ENCODE measurements at regions not wholly inside any gene's neighbourhood (a gene's known extent, or its start where the extent isn't known, plus 50 kb on each side); places are given as distances from the start of the nearest gene placed in this dataset.

- TF ChIP-seq, protein P1, sequence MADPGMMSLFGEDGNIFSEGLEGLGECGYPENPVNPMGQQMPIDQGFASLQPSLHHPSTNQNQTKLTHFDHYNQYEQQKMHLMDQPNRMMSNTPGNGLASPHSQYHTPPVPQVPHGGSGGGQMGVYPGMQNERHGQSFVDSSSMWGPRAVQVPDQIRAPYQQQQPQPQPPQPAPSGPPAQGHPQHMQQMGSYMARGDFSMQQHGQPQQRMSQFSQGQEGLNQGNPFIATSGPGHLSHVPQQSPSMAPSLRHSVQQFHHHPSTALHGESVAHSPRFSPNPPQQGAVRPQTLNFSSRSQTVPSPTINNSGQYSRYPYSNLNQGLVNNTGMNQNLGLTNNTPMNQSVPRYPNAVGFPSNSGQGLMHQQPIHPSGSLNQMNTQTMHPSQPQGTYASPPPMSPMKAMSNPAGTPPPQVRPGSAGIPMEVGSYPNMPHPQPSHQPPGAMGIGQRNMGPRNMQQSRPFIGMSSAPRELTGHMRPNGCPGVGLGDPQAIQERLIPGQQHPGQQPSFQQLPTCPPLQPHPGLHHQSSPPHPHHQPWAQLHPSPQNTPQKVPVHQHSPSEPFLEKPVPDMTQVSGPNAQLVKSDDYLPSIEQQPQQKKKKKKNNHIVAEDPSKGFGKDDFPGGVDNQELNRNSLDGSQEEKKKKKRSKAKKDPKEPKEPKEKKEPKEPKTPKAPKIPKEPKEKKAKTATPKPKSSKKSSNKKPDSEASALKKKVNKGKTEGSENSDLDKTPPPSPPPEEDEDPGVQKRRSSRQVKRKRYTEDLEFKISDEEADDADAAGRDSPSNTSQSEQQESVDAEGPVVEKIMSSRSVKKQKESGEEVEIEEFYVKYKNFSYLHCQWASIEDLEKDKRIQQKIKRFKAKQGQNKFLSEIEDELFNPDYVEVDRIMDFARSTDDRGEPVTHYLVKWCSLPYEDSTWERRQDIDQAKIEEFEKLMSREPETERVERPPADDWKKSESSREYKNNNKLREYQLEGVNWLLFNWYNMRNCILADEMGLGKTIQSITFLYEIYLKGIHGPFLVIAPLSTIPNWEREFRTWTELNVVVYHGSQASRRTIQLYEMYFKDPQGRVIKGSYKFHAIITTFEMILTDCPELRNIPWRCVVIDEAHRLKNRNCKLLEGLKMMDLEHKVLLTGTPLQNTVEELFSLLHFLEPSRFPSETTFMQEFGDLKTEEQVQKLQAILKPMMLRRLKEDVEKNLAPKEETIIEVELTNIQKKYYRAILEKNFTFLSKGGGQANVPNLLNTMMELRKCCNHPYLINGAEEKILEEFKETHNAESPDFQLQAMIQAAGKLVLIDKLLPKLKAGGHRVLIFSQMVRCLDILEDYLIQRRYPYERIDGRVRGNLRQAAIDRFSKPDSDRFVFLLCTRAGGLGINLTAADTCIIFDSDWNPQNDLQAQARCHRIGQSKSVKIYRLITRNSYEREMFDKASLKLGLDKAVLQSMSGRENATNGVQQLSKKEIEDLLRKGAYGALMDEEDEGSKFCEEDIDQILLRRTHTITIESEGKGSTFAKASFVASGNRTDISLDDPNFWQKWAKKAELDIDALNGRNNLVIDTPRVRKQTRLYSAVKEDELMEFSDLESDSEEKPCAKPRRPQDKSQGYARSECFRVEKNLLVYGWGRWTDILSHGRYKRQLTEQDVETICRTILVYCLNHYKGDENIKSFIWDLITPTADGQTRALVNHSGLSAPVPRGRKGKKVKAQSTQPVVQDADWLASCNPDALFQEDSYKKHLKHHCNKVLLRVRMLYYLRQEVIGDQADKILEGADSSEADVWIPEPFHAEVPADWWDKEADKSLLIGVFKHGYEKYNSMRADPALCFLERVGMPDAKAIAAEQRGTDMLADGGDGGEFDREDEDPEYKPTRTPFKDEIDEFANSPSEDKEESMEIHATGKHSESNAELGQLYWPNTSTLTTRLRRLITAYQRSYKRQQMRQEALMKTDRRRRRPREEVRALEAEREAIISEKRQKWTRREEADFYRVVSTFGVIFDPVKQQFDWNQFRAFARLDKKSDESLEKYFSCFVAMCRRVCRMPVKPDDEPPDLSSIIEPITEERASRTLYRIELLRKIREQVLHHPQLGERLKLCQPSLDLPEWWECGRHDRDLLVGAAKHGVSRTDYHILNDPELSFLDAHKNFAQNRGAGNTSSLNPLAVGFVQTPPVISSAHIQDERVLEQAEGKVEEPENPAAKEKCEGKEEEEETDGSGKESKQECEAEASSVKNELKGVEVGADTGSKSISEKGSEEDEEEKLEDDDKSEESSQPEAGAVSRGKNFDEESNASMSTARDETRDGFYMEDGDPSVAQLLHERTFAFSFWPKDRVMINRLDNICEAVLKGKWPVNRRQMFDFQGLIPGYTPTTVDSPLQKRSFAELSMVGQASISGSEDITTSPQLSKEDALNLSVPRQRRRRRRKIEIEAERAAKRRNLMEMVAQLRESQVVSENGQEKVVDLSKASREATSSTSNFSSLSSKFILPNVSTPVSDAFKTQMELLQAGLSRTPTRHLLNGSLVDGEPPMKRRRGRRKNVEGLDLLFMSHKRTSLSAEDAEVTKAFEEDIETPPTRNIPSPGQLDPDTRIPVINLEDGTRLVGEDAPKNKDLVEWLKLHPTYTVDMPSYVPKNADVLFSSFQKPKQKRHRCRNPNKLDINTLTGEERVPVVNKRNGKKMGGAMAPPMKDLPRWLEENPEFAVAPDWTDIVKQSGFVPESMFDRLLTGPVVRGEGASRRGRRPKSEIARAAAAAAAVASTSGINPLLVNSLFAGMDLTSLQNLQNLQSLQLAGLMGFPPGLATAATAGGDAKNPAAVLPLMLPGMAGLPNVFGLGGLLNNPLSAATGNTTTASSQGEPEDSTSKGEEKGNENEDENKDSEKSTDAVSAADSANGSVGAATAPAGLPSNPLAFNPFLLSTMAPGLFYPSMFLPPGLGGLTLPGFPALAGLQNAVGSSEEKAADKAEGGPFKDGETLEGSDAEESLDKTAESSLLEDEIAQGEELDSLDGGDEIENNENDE (IDR thresholded peaks at IDR 0.05; ENCODE audit: insufficient replicate concordance, low read length), result no peak
- TF ChIP-seq EGR1 (IDR thresholded peaks at IDR 0.05; ENCODE audit: borderline replicate concordance, low read depth, low read length) (no peak), HDAC2 (IDR thresholded peaks at IDR 0.05; ENCODE audit: borderline replicate concordance in 1 of 2, low read depth in 2 of 2, low read length in 2 of 2) (no peak), HDAC6 (IDR thresholded peaks at IDR 0.05; ENCODE audit: low read depth, low read length) (no peak), SIRT6 (IDR thresholded peaks at IDR 0.05; ENCODE audit: low read length) (no peak)
- TF ChIP-seq, protein P2, sequence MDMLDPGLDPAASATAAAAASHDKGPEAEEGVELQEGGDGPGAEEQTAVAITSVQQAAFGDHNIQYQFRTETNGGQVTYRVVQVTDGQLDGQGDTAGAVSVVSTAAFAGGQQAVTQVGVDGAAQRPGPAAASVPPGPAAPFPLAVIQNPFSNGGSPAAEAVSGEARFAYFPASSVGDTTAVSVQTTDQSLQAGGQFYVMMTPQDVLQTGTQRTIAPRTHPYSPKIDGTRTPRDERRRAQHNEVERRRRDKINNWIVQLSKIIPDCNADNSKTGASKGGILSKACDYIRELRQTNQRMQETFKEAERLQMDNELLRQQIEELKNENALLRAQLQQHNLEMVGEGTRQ (IDR thresholded peaks at IDR 0.05; ENCODE audit: low read length), result no peak
These were observed 1372.8 kb upstream of the CDH2 start (continued) for GRCh38 chr18:29549759-29550158.
